HG03039 (cell line): ENCODE measurements at regions not wholly inside any gene's neighbourhood (a gene's known extent, or its start where the extent isn't known, plus 50 kb on each side); places are given as distances from the start of the nearest gene placed in this dataset.

Experiments
- ATAC-seq: cut with Tn5 transposase; IDR thresholded peaks from one replicate; pipeline ENCODE4 v1.9.1; 2021; ENCODE audit warnings: mild to moderate bottlenecking, moderate library complexity; ENCODE audit not compliant: unreplicated experiment

- ATAC-seq: no peak
Measured at GRCh38 chr3:28087591-28087990, 153.8 kb upstream of the CMC1 start.

DNA sequence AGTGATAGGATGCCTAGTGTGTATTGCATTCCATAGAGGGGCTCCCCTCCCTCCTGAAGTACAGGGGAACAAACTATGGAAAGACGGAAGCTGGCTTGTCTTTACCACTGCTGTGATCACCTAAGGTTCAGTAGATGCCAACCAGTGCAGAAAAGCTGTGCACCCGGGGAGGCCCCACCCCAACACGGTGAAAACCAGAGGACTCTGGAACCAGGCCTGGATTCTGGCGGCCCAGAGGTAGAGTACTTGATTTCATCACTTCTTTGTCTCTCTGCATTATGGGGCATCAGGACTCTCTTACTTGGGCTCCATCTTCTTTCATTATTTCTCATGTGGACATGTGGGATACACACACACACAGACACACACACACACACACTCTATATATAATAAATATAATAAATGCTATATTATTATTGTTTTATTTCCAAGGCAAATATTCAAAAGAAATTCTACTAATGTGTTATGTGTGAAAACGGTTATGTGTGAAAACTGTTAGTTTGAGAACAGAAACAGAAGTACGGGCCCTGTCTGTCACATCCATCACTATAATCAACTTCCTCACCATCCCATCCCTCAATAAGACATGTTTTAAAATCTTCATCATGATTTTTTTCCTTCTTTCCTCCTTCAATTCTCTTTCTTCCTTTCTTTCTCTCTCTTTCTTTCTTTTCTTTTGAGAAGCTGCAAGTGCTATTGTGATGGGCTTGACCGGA lies 152.4 kb upstream of the CMC1 start:
- ATAC-seq: no peak

DNA sequence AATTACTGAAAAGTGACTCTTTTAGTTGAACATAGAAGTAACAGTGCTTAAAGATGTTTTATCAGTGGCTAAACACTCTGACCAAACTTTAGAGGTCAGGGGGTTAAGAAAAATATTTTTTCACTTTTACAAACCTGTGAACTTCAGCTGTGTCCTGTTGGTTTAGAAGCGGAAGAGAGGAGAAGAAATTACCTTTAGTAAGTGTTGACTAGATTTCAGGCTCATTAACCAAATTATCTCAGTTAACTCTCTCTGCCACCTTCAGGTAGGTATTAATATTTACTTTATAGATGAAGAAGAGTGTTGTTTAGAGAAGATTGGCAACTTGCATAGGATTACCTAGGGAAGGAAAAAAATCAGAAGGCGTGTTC lies 151.9 kb upstream of the CMC1 start:
- ATAC-seq: no peak

GRCh38 chr3:28099296-28099695 lies 142.1 kb upstream of the CMC1 start:
- no peak for ATAC-seq

- no peak for ATAC-seq
Measured at GRCh38 chr3:28101705-28102104, 139.7 kb upstream of the CMC1 start.

GRCh38 chr3:28103861-28104260 lies 137.6 kb upstream of the CMC1 start:
- no peak for ATAC-seq

DNA sequence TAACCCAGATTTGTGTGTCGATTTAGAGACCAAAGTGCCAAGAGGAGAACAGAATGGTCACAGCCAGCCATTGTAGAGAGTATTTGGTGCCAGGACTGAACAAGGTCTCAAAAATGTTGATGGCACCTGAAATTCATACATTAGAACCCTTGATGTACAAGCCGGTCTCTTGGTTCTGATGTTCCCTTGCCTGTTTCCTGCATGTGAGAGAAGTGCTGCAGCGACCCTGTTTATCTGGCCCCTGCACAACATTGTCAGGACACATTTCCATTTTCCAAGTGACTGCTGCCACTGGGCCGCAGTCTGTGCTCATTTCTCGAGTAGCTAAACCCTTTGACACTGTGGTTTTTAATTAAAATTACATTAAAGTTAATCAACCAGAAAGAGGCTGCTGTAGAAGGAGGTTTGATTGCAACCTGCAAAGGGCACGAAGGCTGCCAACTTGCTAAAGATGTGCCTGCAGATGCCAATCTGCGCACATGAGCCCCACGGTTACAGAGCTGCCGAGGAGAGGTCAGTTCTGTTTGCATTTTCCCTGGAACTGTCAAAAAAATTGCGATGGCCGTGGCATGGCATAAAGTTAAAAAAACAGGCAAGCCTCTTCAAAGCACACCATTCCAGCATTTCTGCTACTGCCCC lies 136.4 kb upstream of the CMC1 start:
- no peak for ATAC-seq

GRCh38 chr3:28109829-28110228 lies 131.6 kb upstream of the CMC1 start:
- no peak for ATAC-seq

GRCh38 chr3:28110869-28111268 lies 130.6 kb upstream of the CMC1 start:
- no peak for ATAC-seq

DNA sequence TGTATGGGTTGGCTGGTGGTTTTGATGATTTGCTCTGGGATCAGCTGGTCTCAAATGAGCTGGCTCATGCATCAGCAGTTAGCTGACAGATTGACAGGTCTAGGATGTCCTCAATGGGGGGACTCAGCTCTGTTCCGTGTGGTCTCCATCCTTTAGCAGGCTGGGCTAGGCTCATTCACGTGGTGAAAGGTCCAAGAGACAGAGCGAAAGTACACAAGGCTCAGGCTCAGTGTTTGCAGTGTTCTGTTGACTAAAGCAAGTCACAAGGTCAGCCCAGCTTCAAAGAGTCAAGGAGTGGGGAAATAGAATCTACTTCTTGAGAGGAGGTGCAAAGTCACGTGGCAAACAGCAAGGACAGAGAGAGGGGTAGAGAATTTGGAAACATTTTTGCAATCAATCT lies 126.5 kb upstream of the CMC1 start:
- ATAC-seq: no peak

GRCh38 chr3:28115316-28115715 lies 126.1 kb upstream of the CMC1 start:
- no peak for ATAC-seq

- no peak for ATAC-seq
Measured at GRCh38 chr3:28117598-28117997, 123.8 kb upstream of the CMC1 start.

DNA sequence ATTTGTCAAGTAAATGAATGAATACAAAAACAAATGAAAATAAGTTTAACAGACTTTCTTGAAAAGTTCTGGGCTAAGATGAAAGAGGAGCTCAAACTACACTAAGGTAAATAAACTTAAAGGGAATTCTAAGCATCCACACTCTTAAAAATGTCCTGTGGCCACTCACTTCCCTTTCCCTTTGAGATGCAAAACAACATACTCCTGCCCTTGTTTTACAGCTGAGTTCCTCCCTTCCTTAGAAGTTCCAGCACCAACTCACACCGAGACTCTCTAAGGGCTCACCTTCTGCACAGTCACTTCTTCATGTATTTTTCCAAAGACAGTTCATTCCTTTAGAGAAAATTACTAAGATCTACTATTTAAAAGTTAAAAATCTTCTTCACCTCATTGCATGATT lies 123.3 kb upstream of the CMC1 start:
- ATAC-seq: no peak

- ATAC-seq: no peak
Measured at GRCh38 chr3:28122227-28122626, 119.2 kb upstream of the CMC1 start.

GRCh38 chr3:28124882-28125281 lies 116.5 kb upstream of the CMC1 start:
- no peak for ATAC-seq

DNA sequence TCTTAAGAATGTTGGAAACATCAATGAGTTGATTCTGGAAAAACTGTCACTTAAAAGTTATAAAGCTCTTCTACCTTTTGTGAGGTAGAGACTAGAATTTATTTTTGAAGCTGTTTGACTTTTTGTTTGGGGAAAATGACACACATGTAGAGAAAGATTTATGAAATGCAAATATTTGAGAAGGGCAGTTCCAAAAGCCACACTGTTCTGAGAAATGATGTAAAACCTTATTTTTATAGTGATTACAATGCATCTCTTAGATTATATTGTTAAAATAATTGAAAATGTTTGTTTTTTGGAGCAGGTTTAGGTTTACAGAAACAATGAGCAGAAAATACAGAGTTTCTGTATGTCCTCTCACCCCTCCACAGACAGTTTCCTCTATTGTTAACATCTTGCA lies 116.1 kb upstream of the CMC1 start:
- no peak for ATAC-seq

- ATAC-seq: no peak
Measured at GRCh38 chr3:28130836-28131235, 110.6 kb upstream of the CMC1 start.

- ATAC-seq: no peak
Measured at GRCh38 chr3:28132941-28133340, 108.5 kb upstream of the CMC1 start.

DNA sequence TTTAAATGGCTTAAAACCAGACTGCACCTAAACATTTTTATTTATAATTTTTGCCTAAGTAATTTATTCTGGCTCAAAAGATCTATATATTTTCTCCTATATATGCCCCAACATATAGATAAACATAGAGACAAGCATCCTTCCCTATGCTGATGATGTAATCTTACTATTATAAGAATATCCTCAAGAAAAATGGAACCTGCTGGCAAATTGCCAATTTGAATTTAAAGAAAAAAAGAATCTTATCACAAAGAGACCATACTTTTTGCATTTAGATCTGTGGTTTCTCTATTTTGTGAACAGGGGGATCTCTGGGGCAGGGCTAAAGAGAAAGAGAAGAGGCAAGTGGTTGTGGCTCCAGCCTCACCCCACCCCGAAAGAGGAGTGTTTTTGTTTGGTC lies 107.2 kb upstream of the CMC1 start:
- ATAC-seq: no peak

DNA sequence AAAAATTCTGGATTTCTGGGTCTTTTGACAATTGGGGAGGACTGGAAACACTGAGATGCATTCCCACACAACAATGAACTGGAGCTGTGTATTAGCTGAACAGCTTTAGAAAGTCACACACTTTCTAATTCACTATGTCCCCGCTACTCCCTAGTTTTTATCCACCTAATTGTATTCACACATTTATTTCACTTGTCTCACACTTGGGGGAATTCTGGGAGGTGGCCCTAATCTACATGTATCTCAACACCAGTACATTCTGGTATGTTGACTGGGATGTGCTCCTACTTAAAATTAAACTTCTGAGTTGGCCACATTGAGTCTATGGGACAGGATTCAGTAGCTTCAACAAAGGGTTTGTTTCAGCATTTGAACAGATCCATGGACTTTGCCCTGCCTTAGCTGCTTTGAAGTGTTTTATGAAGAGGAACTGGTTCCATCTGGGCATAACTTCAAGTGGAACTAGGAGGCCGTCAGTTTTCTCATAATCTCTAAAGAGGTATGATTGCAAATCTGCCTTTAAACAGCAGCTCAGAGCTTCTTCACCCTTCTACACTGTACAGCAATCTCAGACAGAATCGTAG lies 106.5 kb upstream of the CMC1 start:
- ATAC-seq: no peak

DNA sequence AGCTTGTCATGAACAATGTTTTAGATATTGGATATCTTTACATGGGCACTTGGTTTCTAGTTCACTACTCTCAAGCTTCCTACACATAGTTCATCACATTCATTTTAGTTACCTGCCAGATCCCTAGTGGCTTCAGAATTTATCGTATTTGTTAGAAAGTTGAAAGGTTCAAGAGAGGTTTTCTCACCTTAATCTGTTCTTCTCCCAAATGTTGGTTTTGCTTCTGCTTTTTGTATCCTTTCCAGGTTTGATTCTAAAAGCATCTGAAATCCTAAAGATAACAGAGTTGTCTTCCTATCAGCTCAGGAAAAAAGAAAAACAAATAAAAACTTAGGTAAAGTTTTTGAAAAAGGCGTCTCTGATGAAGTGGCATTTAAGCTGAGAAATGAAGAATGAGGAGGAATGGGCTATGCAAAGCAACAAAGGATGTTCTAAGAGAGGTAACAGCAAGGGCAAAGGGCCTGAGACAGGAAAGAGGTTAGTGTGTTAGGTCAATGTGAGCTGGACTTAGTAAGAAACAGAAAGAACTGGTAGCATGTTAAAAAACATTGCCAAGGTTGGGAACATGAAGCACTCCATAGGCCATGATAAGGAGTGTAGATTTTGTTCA lies 104.7 kb upstream of the CMC1 start:
- no peak for ATAC-seq

- no peak for ATAC-seq
Measured at GRCh38 chr3:28138043-28138610, 103.3 kb upstream of the CMC1 start.
